Mesodermal cell (in vitro differentiated cells): ENCODE measurements at regions not wholly inside any gene's neighbourhood (a gene's known extent, or its start where the extent isn't known, plus 50 kb on each side); places are given as distances from the start of the nearest gene placed in this dataset.

ENCODE experiments used
- H3K27ac ChIP-seq: 2 replicates; pipeline ENCODE4 v1.7.0; 2013; ENCODE audit warnings: mild to moderate bottlenecking, low read depth, low read length, moderate library complexity; ENCODE audit not compliant: severe bottlenecking
- H3K36me3 ChIP-seq: 2 replicates; pipeline ENCODE4 v1.7.1; 2013; ENCODE audit warnings: mild to moderate bottlenecking, low read length, moderate library complexity; ENCODE audit not compliant: control insufficient read depth, insufficient read depth
- H3K4me1 ChIP-seq: one replicate; pipeline ENCODE4 v1.7.1; 2013; ENCODE audit warnings: mild to moderate bottlenecking, low read length; ENCODE audit not compliant: insufficient read depth, control insufficient read depth, poor library complexity, severe bottlenecking
- H3K4me3 ChIP-seq: 2 replicates; pipeline ENCODE4 v1.7.0; 2013; ENCODE audit warnings: low read length, control low read depth, mild to moderate bottlenecking; ENCODE audit not compliant: insufficient read depth, poor library complexity, severe bottlenecking; ENCODE audit errors: extremely low read depth
- H3K9me3 ChIP-seq: 2 replicates; pipeline ENCODE4 v1.7.1; 2013; ENCODE audit warnings: mild to moderate bottlenecking, low read length, moderate library complexity; ENCODE audit not compliant: control insufficient read depth
- WGBS, 2 experiments: methylation state at CpG; one replicate each; pipeline ENCODE4 v1.1.5; 2013; ENCODE audit warnings: missing lambda C conversion rate in 2 of 2; ENCODE audit not compliant: insufficient coverage in 2 of 2; 5-methylcytosine and 5-hydroxymethylcytosine counted together

GRCh38 chr4:155521382-155521781, 144.6 kb upstream of the MAP9 start:
- peaks cover 13% of the 10 kb centered on the region for H3K9me3 ChIP-seq
- no peaks in the 10 kb centered on the region for H3K4me1 ChIP-seq
- no peaks in the 10 kb centered on the region for H3K36me3 ChIP-seq
- no peak overlapping the region for H3K27ac ChIP-seq
- 71 to 77% methylated on average over 6 of the region's 7 CpGs for WGBS, 2 experiments
- no peak overlapping the region for H3K4me3 ChIP-seq

GRCh38 chr4:155515444-155516075, 138.8 kb upstream of the MAP9 start:
- no peaks in the 10 kb centered on the region for H3K36me3 ChIP-seq
- H3K4me1 ChIP-seq, result no peaks in the 10 kb centered on the region
- no CpG with 5 or more reads among the region's 3 CpGs for WGBS, 2 experiments
- H3K27ac ChIP-seq, result no peak overlapping the region
- peaks cover 3% of the 10 kb centered on the region for H3K9me3 ChIP-seq
- no peak overlapping the region for H3K4me3 ChIP-seq

GRCh38 chr4:155514628-155515027, 137.9 kb upstream of the MAP9 start:
- no peaks in the 10 kb centered on the region for H3K9me3 ChIP-seq
- no peaks in the 10 kb centered on the region for H3K4me1 ChIP-seq
- H3K27ac ChIP-seq, result no peak overlapping the region
- H3K36me3 ChIP-seq, result no peaks in the 10 kb centered on the region
- H3K4me3 ChIP-seq, result no peak overlapping the region
- 80 to 86% methylated on average over 1 of the region's 2 CpGs for WGBS, 2 experiments

GRCh38 chr4:155512817-155513216, 136.1 kb upstream of the MAP9 start:
- no peak overlapping the region for H3K27ac ChIP-seq
- no peaks in the 10 kb centered on the region for H3K9me3 ChIP-seq
- no peaks in the 10 kb centered on the region for H3K4me1 ChIP-seq
- H3K36me3 ChIP-seq, result no peaks in the 10 kb centered on the region
- H3K4me3 ChIP-seq, result no peak overlapping the region
- WGBS, 2 experiments, result 83 to 88% methylated on average over 4 of the region's 5 CpGs

GRCh38 chr4:155512046-155512445, 135.3 kb upstream of the MAP9 start:
- Histone ChIP-seq H3K36me3 (no peaks in the 10 kb centered on the region), H3K4me3 (no peak overlapping the region), H3K4me1 (no peaks in the 10 kb centered on the region), H3K27ac (no peak overlapping the region), H3K9me3 (no peaks in the 10 kb centered on the region)
- WGBS, 2 experiments, result 100% methylated on average over 1 of the region's 1 CpG; no CpG with 5 or more reads in 1 of the 2 experiments

GRCh38 chr4:155510771-155511170, 134.0 kb upstream of the MAP9 start:
- Histone ChIP-seq H3K36me3 (no peaks in the 10 kb centered on the region), H3K9me3 (no peaks in the 10 kb centered on the region), H3K4me3 (no peak overlapping the region), H3K27ac (no peak overlapping the region), H3K4me1 (no peaks in the 10 kb centered on the region)
- WGBS, 2 experiments, result 40 to 45% methylated on average over 2 of the region's 2 CpGs

GRCh38 chr4:155509555-155509954, 132.8 kb upstream of the MAP9 start:
- H3K27ac ChIP-seq, result no peak overlapping the region
- no peaks in the 10 kb centered on the region for H3K36me3 ChIP-seq
- no peaks in the 10 kb centered on the region for H3K9me3 ChIP-seq
- H3K4me1 ChIP-seq, result no peaks in the 10 kb centered on the region
- no peak overlapping the region for H3K4me3 ChIP-seq

GRCh38 chr4:155506745-155507144, 130.0 kb upstream of the MAP9 start:
- no peaks in the 10 kb centered on the region for H3K9me3 ChIP-seq
- H3K4me3 ChIP-seq, result no peak overlapping the region
- 90% methylated on average over 2 of the region's 4 CpGs; no CpG with 5 or more reads in 1 of the 2 experiments for WGBS, 2 experiments
- no peak overlapping the region for H3K27ac ChIP-seq
- no peaks in the 10 kb centered on the region for H3K36me3 ChIP-seq
- H3K4me1 ChIP-seq, result no peaks in the 10 kb centered on the region

- Histone ChIP-seq H3K36me3 (no peaks in the 10 kb centered on the region), H3K4me1 (no peaks in the 10 kb centered on the region), H3K9me3 (no peaks in the 10 kb centered on the region), H3K27ac (no peak overlapping the region), H3K4me3 (no peak overlapping the region)
- 88% methylated on average over 1 of the region's 3 CpGs; no CpG with 5 or more reads in 1 of the 2 experiments for WGBS, 2 experiments
Observed at GRCh38 chr4:155505321-155505720, 128.6 kb upstream of the MAP9 start.

- Histone ChIP-seq H3K4me1 (no peaks in the 10 kb centered on the region), H3K36me3 (no peaks in the 10 kb centered on the region), H3K4me3 (no peak overlapping the region), H3K9me3 (no peaks in the 10 kb centered on the region), H3K27ac (no peak overlapping the region)
- WGBS, 2 experiments, result 71 to 100% methylated on average over 1 to 3 of the region's 4 CpGs
Observed at GRCh38 chr4:155497306-155497705, 120.5 kb upstream of the MAP9 start.

- Histone ChIP-seq H3K27ac (no peak overlapping the region), H3K4me3 (no peak overlapping the region), H3K36me3 (no peaks in the 10 kb centered on the region), H3K4me1 (no peaks in the 10 kb centered on the region), H3K9me3 (no peaks in the 10 kb centered on the region)
- WGBS, 2 experiments, result 100% methylated on average over 1 of the region's 3 CpGs; no CpG with 5 or more reads in 1 of the 2 experiments
Observed at GRCh38 chr4:155496294-155496626, 119.5 kb upstream of the MAP9 start.
